Vagina (tissue), 2 donors: ENCODE measurements at regions not wholly inside any gene's neighbourhood (a gene's known extent, or its start where the extent isn't known, plus 50 kb on each side); places are given as distances from the start of the nearest gene placed in this dataset.
"Not testable (repeated sequence)": the region's sequence is repeated elsewhere in the genome, so short reads cannot be mapped to it uniquely, and the experiment has no call there.

Experiments
- DNase-seq, 2 donors: peaks; one replicate each; pipeline ENCODE4 v3.0.0-alpha.2; 2017; ENCODE audit errors: extremely low spot score in 2 of 2
- H3K27ac ChIP-seq: fragments of 200-600 bp; sonication (generic); one replicate; pipeline ENCODE4 v1.5.1; 2019
- H3K27me3 ChIP-seq: fragments of 200-600 bp; sonication (generic); one replicate; pipeline ENCODE4 v1.5.1; 2019
- H3K36me3 ChIP-seq, 2 donors: fragments of 200-600 bp; sonication (generic); one replicate each; pipeline ENCODE4 v1.5.1; 2017 to 2019
- H3K4me1 ChIP-seq: fragments of 200-600 bp; sonication (generic); one replicate; pipeline ENCODE4 v1.5.1; 2019
- H3K4me3 ChIP-seq, 2 donors: fragments of 200-600 bp; sonication (generic); 1 replicate in 1 of 2; 2 replicates in 1 of 2; pipeline ENCODE4 v1.5.1; 2016 to 2019
- H3K9me3 ChIP-seq: fragments of 200-600 bp; sonication (generic); one replicate; pipeline ENCODE4 v1.5.1; 2019
- CTCF ChIP-seq, 3 experiments: fragments of 450-650 bp in 2 of 3; fragments of 200-600 bp in 1 of 3; sonication (generic) in 1 of 3; IDR thresholded peaks; one replicate each; pipeline ENCODE4 v1.5.1; 2017 to 2019; ENCODE audit warnings: antibody characterized with exemption in 3 of 3, mild to moderate bottlenecking in 2 of 3, moderate library complexity in 2 of 3
- POLR2A ChIP-seq, 2 donors: fragments of 450-650 bp; IDR thresholded peaks; one replicate each; pipeline ENCODE4 v1.6.1; 2017; ENCODE audit warnings: antibody characterized with exemption in 2 of 2, mild to moderate bottlenecking in 2 of 2, moderate library complexity in 2 of 2
- POLR2AphosphoS5 ChIP-seq, 2 donors: sonication (generic); formaldehyde crosslinking; IDR thresholded peaks; one replicate each; pipeline ENCODE4 v1.9.0; 2017; ENCODE audit warnings: antibody characterized with exemption in 2 of 2, mild to moderate bottlenecking in 2 of 2, low read depth in 1 of 2; ENCODE audit not compliant: insufficient read depth in 1 of 2
- intact Hi-C: fragments of 100-400 bp; cut with DNase I; formaldehyde crosslinking; loops from one replicate; pipeline ENCODE4 v1.15.1; 2023

- intact Hi-C loops = no loop called here
- no peaks in the 10 kb centered on the region for H3K36me3 ChIP-seq
- no peak overlapping the region for H3K27ac ChIP-seq
- H3K4me1 ChIP-seq = no peaks in the 10 kb centered on the region
- no peaks in the 10 kb centered on the region for H3K27me3 ChIP-seq
- TF ChIP-seq CTCF (IDR thresholded peaks at IDR 0.05) (no peak), POLR2AphosphoS5 (IDR thresholded peaks at IDR 0.05; ENCODE audit: insufficient read depth in 1 of 2, low read depth in 1 of 2) (no peak), POLR2A (IDR thresholded peaks at IDR 0.05) (no peak)
- H3K9me3 ChIP-seq = no peaks in the 10 kb centered on the region
- DNase-seq = no peak
- H3K4me3 ChIP-seq = no peak overlapping the region
Measured at GRCh38 chr16:82293671-82294070, 123.6 kb upstream of the MPHOSPH6 start.

GRCh38 chr16:82287937-82288336 lies 117.9 kb upstream of the MPHOSPH6 start:
- Histone ChIP-seq H3K4me3 (no peak overlapping the region), H3K36me3 (no peaks in the 10 kb centered on the region), H3K4me1 (no peaks in the 10 kb centered on the region), H3K27me3 (no peaks in the 10 kb centered on the region), H3K9me3 (no peaks in the 10 kb centered on the region), H3K27ac (no peak overlapping the region)
- no peak for TF ChIP-seq POLR2AphosphoS5 (IDR thresholded peaks at IDR 0.05; ENCODE audit: insufficient read depth in 1 of 2, low read depth in 1 of 2)
- no peak for TF ChIP-seq POLR2A (IDR thresholded peaks at IDR 0.05)
- TF ChIP-seq CTCF (IDR thresholded peaks at IDR 0.05) = no peak
- intact Hi-C loops = no loop called here
- no peak for DNase-seq

- no peak for DNase-seq
- no peaks in the 10 kb centered on the region for H3K9me3 ChIP-seq
- TF ChIP-seq POLR2AphosphoS5 (IDR thresholded peaks at IDR 0.05; ENCODE audit: insufficient read depth in 1 of 2, low read depth in 1 of 2) = no peak
- no peak for TF ChIP-seq CTCF (IDR thresholded peaks at IDR 0.05)
- no peak for TF ChIP-seq POLR2A (IDR thresholded peaks at IDR 0.05)
- intact Hi-C loops = no loop called here
- no peaks in the 10 kb centered on the region for H3K27me3 ChIP-seq
- H3K27ac ChIP-seq = no peak overlapping the region
- H3K4me1 ChIP-seq = no peaks in the 10 kb centered on the region
- H3K4me3 ChIP-seq = no peak overlapping the region
- no peaks in the 10 kb centered on the region for H3K36me3 ChIP-seq
Measured at GRCh38 chr16:82282662-82283061, 112.6 kb upstream of the MPHOSPH6 start.

GRCh38 chr16:82281544-82281943 lies 111.5 kb upstream of the MPHOSPH6 start:
- Histone ChIP-seq H3K27ac (no peak overlapping the region), H3K4me1 (no peaks in the 10 kb centered on the region), H3K36me3 (no peaks in the 10 kb centered on the region), H3K9me3 (no peaks in the 10 kb centered on the region), H3K4me3 (no peak overlapping the region), H3K27me3 (no peaks in the 10 kb centered on the region)
- intact Hi-C loops = no loop called here
- no peak for DNase-seq
- no peak for TF ChIP-seq CTCF (IDR thresholded peaks at IDR 0.05)
- TF ChIP-seq POLR2AphosphoS5 (IDR thresholded peaks at IDR 0.05; ENCODE audit: insufficient read depth in 1 of 2, low read depth in 1 of 2) = no peak
- TF ChIP-seq POLR2A (IDR thresholded peaks at IDR 0.05) = no peak

- no peaks in the 10 kb centered on the region for H3K4me1 ChIP-seq
- intact Hi-C loops = no loop called here
- no peaks in the 10 kb centered on the region for H3K36me3 ChIP-seq
- no peaks in the 10 kb centered on the region for H3K9me3 ChIP-seq
- no peak for DNase-seq
- no peaks in the 10 kb centered on the region for H3K27me3 ChIP-seq
- no peak overlapping the region for H3K4me3 ChIP-seq
- TF ChIP-seq POLR2AphosphoS5 (IDR thresholded peaks at IDR 0.05; ENCODE audit: insufficient read depth in 1 of 2, low read depth in 1 of 2) (no peak), POLR2A (IDR thresholded peaks at IDR 0.05) (no peak), CTCF (IDR thresholded peaks at IDR 0.05) (no peak)
- no peak overlapping the region for H3K27ac ChIP-seq
Measured at GRCh38 chr16:82280867-82281266, 110.8 kb upstream of the MPHOSPH6 start.

GRCh38 chr16:82275349-82275748 lies 105.3 kb upstream of the MPHOSPH6 start:
- H3K36me3 ChIP-seq, DNase-seq, H3K27me3 ChIP-seq, intact Hi-C loops, H3K4me1 ChIP-seq, H3K4me3 ChIP-seq, H3K27ac ChIP-seq, H3K9me3 ChIP-seq: not testable (repeated sequence)
